HG02852 (cell line): ENCODE measurements at regions not wholly inside any gene's neighbourhood (a gene's known extent, or its start where the extent isn't known, plus 50 kb on each side); places are given as distances from the start of the nearest gene placed in this dataset.
"Not testable (repeated sequence)": the region's sequence is repeated elsewhere in the genome, so short reads cannot be mapped to it uniquely, and the experiment has no call there.

Source experiments
- ATAC-seq: cut with Tn5 transposase; IDR thresholded peaks from one replicate; pipeline ENCODE4 v1.9.1; 2021; ENCODE audit warnings: mild to moderate bottlenecking, moderate library complexity; ENCODE audit not compliant: unreplicated experiment

DNA sequence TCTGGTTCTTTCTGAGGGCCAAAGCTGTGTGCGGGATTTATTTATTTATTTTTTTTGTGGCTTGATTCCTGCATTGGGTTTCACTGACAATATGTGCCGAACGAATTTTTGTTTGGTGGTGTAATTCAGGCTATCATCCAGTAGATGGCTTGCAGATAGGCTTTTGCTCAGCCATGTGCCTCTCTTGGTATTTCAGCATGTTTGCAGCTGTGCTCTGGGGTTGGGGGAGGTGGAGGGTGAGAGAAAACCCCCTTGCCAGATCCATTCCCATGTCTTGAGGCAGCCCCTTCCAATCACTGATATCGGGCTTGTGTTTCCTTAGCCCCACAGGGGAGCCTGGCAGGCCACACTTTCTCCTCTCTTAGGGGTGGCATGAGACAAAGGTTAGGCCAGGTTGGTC lies 302.4 kb downstream of the PTGER3 start:
- ATAC-seq: no peak

DNA sequence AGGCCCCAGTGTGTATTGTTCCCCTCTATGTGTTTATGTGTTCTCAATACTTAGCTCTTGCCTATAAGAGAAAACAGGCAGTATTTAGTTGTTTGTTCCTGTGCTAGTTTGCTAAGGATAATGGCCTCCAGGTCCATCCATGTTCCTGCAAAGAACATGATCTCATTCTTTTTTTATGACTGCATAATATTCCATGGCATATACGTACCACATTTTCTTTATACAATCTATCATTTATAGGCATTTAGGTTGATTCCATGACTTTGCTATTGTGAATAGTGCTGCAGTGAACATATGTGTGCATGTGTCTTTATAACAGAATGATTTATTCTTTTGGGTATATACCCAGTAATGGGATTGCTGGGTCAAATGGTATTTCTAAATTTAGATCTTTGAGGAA lies 301.6 kb downstream of the PTGER3 start:
- ATAC-seq: not testable (repeated sequence)

DNA sequence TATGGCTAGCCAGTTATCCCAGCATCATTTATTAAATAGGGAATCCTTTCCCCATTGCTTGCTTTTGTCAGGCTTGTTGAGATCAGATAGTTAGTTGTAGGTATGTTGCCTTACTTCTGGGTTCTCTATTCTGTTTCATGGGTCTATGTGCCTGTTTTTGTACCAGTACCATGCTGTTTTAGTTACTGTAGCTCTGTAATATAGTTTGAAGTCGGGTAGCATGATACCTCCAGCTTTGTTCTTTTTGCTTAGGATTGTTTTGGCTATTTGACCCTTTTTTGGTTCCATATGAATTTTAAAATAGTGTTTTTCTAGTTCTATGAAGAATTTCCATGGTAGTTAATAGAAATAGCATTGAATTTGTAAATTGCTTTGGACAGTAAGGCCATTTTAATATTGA lies 300.5 kb downstream of the PTGER3 start:
- not testable (repeated sequence) for ATAC-seq

DNA sequence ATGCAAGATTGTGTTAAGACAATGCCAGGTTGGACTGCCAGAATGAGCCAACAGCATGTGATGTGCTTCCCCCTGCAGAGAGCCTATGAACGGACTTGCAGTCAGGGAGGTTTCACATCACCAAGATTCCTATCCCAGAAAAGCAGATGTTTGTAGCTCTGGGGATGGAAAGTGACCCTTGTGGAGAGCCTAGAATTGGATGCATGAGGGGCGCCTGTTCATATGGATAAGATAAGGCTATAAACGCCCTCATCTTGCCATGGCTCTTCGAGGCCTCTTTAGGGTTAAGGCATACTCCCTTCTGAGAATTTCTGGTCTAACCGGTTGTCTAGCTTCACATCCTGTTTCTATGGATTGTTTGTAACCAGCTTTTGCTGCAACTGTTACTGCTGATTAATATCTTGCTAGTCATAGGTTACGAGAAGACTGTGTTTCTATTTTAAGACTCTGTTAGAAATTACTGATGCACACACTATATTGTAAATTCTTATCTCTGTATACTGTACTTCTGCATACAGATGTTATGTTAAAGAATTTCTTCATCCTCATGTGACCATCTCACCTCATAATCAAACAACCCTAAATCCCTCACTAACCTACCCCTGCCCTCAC lies 295.8 kb downstream of the PTGER3 start:
- ATAC-seq: not testable (repeated sequence)

DNA sequence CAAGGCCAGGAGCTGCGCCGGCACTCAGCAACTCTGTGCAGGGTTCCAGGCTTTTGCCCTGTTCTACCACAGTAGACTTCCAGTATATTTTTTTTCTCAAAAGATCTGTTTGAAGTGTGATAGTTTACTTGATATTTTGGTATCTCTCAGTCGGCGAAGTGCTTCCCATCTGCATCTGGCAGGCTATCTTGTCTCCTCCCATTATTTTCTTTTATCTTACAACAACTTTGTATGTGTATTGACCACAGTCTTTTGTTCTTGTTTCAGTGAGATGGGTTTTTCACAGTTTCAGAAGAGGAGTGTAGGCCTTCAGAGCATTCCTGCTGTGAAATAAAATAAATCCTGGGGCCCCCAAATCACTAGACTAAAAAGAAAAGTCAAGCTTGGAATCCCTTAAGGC lies 292.9 kb downstream of the PTGER3 start:
- no peak for ATAC-seq

DNA sequence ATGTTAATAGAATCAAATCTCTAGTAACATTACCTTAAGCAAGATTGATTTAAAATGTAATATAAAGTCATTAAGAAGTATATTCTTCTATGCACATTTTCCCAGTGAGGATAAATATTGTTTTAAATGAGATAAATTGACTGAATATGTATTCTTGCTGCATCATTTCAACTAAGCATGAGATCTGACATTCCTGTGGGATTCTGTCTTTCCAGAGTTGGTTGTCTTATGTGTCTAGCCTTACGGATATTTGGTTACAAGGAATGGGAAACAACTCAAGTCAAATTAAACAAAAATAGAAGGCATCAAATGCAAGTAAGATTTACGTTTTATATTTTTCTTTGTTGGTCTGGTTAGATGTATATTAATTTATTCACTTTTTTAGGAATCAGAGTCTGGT lies 287.5 kb downstream of the PTGER3 start:
- no peak for ATAC-seq

DNA sequence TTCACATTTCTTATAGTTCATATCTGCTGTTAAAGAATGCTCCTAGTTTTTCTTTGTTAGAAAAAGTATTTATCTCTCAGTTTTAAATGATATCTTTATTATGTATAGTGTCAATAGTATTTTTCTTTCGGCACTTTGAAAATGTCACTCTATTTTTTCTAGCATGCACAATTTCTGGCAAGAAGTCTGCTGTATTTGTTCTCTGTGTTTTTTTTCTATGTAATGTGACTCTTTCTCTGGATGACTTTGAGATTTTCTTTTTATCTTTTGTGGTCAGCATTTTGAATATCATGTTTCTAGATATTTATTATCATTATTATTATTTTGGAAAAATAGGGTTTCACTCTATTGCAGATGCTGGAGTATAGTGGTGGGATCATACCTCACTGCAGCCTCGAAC lies 285.2 kb downstream of the PTGER3 start:
- ATAC-seq: no peak

DNA sequence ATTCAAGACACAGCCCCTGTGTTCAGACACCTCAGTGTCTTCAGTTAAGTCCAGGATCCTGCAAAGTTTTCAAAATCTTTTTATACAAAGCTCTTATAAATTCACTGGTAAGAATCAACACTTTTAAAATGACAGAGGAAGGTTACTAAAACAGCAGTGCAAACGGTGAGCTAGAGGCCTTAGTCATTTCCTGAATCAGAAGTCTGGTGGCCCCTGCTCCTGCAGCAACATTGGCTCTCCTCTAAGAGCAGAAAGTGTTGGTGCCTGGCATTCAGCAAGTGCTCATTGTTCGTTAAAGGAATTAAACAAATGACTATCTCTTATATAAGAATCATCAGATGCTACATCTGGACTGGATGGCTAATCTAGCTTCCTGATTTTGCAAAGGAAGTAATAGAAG lies 282.9 kb downstream of the PTGER3 start:
- no peak for ATAC-seq

DNA sequence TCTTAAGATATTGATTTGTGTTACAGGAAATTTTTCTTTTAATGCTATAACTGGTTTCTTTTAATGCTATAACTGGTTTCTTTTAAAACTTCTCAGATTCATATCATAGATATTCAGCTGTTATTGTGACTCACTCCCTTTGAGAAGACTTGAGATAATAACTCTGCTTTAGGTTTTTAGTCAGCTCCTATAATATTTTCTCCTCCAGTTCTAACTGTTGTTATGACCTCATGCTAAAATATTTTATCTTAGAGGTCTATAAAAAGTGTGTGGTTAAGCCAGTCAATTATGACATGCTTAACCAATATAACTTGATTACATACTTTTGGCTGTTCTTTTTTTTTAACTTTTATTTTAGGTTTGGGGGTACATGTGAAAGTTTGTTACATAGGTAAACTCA lies 280.2 kb downstream of the PTGER3 start:
- ATAC-seq: no peak

DNA sequence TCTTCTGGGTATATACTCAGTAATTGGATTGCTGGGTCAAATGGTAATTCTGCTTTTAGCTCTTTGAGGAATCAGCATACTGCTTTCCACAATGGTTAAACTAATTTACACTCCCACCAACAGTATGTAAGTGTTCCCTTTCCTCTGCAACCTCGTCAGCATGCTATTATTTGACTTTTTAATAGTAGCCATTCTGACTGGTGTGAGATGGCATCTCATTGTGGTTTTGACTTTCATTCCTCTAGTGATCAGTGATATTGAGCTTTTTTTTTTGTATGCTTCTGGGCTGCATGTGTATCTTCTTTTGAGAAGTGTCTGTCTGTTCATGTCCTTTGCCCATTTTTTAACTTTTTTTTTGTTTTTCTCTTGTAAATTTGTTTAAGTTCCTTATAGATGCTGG lies 279.4 kb downstream of the PTGER3 start:
- no peak for ATAC-seq

DNA sequence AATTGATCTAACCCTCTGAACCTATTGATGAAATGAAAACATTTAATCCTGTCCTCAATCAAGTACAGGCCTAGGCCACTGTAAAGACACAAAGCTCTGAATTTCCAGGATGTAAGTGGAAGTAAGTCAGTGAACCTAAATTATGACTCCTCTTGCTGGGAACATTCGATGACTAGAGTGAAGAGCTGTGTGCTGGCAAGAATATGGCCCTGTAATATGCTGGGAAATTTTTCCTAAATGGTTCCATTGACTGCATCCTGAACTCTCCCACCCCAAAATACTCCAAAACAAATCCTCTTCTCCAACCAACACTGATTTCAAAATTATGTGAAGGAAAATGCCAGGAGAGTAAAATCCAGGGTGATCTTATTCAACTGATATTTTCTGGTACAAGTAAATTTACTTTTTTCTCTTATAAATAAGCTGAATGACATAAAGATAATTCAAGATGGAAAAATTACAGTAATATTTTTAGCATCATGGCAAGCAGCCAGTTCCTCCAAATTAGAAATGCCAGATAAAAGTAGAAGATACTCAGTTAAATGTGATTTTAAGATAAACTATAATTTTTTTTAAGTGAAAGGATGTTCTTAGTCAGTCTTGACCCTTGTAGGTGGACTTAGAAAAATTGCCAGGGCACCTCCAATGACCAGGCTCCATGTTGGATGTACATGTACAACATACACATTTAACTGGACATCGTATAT lies 269.4 kb downstream of the PTGER3 start:
- ATAC-seq: no peak

DNA sequence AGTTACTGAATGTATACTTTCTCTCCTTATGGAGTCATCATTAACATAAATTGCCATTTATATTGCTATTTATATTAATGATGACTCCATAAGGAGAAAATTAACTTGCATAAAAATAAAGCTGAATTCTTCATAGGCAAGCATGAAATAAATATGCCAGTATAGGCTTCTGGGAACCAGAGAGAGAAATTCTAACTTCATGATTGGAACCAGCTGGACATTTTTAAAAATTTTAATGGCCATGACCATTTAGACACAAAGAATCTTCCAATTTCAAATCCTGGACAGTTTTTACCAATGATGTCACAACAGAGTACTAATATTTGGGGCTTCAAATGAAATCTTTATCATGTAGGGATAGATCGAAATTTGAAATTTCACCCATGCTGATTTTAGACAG lies 268.7 kb downstream of the PTGER3 start:
- ATAC-seq: no peak

DNA sequence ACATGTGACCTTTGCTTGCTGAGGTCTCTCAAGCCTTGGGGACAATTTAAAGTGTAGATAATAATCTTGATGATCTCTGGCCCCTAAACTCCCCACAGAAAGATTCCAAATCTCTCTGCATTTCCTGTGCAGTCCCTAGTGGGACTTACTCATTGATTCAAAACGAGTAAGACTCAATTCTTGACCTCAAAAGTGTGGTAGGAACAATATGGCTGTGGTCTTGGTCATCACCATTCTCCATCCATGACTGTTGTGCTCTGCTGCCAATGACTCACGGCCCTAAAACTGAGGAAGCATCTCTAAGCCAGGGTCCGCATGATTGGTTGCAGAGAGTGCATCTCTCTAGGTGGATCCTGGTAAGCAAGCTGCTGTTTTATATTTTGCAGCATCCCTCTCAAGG lies 268.0 kb downstream of the PTGER3 start:
- no peak for ATAC-seq

DNA sequence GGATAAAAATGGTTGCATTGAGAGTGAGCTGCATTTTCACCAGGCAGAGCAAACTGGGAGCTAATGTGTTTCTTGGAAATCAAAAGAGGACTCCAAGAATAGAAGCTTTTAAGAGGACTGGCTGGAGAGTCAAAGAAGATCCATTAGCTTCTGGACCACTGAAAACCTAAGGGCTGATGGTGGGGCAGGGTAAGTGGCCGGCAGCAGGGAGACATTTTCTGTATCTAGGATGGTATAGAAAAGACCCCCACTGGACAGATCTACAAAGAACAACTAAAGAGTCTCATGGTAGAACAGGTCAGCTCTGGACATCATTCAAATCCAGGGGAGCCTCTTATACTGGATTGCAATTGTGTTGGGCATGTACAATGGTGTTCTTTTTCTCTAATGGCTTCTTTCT lies 262.3 kb downstream of the PTGER3 start:
- no peak for ATAC-seq

DNA sequence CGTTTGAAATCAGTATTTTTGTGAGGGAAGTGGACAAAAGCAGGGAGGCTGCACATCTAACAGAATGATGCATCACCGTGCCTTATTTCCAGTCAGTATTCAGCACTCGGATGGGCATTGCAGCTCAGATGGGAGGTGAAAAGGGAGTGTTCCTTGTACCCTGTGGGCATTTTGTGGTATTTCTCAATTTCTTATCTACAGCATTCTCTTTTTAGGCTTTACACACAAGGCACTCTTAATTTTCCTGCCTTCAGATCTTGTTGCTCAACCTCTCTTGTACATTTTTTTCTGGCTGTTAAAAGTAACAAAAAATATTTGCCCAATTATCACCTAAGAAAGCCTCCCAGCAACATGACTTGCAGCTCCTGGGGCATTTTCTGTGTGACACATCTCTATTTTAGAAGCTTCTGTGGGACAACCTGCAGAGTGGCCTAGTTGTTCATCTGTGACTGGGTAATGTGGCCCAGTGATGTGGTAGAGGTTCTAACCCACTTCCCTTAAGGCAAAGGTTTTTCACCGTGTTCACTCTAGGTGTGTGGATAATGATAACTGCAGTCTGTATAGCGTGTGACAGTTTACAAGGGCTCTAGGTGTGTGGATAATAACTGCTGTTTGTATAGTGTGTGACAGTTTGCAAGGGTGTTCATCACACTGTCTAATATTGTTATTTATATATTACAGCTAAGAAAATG lies 257.2 kb downstream of the PTGER3 start:
- no peak for ATAC-seq

DNA sequence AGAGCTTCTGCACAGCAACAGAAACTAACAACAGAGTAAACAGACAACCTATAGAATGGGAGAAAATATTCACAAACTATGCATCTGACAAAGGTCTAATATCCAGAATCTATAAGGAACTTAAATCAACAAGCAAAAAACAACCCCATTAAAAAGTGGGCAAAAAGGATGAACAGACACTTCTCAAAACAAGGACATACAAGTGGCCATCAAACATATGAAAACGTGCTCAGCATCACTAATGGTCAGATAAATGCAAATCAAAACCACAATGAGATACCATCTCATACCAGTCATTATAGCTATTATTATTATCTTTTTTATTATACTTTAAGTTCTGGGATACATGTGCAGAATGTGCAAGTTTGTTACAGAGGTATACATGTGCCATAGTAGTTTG lies 252.6 kb downstream of the PTGER3 start:
- ATAC-seq: not testable (repeated sequence)

DNA sequence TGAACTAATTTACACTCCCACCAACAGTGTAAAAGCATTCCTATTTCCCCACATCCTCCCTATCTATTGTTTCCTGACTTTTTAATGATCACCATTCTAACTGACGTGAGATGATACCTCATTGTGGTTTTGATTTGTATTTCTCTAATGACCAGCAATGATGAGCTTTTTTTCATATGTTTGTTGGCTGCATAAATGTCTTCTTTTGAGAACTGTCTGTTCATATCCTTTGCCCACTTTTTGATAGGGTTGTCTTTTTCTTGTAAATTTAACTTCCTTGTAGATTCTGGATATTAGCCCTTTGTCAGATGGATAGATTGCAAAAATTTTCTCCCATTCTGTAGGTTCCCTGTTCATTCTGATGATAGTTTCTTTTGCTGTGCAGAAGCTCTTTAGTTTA lies 251.3 kb downstream of the PTGER3 start:
- ATAC-seq: not testable (repeated sequence)

DNA sequence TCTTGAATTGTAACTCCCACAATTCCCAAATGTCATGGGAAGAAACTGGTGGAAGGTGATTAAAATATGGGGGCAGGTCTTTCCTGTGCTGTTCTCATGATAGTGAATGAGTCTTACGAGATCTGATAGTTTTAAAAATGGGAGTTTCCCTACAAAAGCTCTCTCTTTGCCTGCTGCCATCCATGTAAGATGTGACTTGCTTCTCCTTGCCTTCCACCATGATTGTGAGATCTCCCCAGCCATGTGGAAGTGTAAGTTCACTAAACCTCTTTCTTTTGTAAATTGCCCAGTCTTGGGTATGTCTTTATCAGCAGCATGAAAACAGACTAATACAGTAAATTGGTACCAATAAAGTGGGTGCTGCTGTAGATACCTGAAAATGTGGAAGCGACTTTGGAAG lies 245.0 kb downstream of the PTGER3 start:
- ATAC-seq: not testable (repeated sequence)

DNA sequence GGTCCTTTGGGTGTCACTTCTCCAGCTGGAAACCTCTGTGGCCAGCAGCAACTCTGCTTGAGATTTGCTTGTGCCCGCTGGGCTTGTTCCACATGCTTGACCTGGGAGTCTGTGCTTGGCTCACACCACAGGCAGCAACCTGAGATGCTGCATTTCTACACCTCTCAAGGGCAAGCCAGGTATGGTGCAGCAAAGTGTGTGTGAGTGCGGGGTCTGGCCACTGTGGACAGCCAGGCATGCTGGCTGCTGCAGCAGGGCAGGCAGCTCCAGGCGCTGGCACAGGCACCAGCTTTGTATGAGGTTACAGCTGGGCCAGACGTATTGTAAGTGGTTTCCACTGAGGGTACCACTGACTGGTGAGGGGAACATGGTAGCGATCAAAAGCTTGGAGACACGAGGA lies 242.0 kb downstream of the PTGER3 start:
- no peak for ATAC-seq

DNA sequence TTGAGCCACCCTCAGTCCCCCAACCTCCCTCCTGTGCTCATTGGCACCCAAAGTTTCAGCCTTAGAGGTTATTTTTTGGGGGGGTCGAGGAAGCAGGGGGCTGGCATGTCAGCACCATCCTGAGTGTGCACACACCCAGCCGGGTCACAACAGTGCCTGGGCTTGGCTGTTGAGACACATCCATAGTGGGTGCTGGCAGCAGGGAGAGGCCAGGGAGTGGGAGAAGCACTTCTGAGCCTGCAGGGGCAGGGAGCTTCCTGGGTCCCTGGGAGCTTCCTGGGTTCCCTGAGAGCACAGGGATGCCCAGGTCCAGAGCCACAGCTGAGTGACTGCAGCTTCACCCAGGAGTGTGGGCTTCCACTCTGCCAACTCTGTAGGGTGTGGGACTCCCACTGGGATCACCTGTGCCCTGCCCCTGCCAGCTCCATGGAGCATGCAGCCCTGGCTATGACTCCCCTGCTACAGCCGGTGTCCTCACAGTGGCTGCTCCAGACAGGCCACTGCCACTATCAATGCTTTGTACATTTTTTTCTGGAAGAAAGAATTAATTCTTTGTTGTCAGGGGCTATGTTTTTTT lies 240.4 kb downstream of the PTGER3 start:
- ATAC-seq: no peak

DNA sequence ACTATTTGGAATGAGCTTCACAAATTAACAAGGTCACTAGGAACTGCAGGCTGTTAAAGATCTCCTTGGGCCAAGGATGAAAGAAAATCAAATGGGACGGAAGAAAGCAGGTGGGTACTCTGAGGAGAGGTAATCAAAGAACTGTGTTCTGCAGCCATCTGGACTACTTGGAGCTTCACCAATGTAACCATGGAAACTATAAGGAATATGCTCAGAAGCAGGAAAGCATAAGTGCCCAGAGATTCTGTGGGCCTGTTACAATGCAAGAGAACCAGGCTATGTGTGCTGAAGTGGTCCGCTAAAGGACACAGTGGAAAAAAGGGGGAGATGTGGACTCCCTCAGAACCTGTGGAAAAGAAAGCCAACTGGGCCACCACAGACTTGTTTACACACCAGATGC lies 238.5 kb downstream of the PTGER3 start:
- no peak for ATAC-seq

DNA sequence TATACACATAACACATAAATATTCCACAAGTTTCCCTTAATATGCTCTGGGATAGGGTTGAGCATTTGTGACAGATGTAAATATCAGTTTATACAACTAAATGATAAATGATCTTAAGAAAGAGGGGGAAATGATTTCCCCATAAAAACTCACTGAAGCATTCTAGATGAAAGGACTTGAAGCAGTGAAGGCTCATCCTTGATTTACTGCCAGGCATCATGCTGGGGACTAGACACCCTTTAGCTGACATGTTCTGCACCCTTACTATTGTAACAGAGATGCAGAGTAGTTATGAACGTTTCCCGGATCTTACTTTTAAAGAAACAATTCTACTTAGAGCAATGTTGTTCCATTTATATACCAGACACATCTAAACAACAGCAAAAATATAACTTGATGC lies 235.8 kb downstream of the PTGER3 start:
- no peak for ATAC-seq
